Mesendoderm (in vitro differentiated cells): ENCODE measurements at regions not wholly inside any gene's neighbourhood (a gene's known extent, or its start where the extent isn't known, plus 50 kb on each side); places are given as distances from the start of the nearest gene placed in this dataset.

Experiments used
- DNase-seq: peaks from one replicate; pipeline ENCODE4 v3.0.0; 2013
- H2AK5ac ChIP-seq: 2 replicates; pipeline ENCODE4 v1.6.1; 2013; ENCODE audit warnings: low read length, inconsistent platforms
- H2BK120ac ChIP-seq: 2 replicates; pipeline ENCODE4 v1.6.1; 2013; ENCODE audit warnings: low read depth, mild to moderate bottlenecking, low read length, moderate library complexity, mixed read lengths
- H2BK15ac ChIP-seq: replicated peaks from 2 replicates; pipeline ENCODE4 v1.6.1; 2013; ENCODE audit warnings: low read depth, mild to moderate bottlenecking, moderate library complexity
- H2BK5ac ChIP-seq: 2 replicates; pipeline ENCODE4 v1.6.1; 2013; ENCODE audit warnings: low read length, inconsistent platforms
- H3K18ac ChIP-seq: 2 replicates; pipeline ENCODE4 v1.6.1; 2013; ENCODE audit warnings: mild to moderate bottlenecking, low read length, mixed read lengths
- H3K23ac ChIP-seq: one replicate; pipeline ENCODE4 v1.6.1; 2013; ENCODE audit warnings: low read length
- H3K27ac ChIP-seq: 2 replicates; pipeline ENCODE4 v1.5.1; 2013; ENCODE audit warnings: low read depth, mild to moderate bottlenecking, inconsistent platforms, low read length, moderate library complexity
- H3K27me3 ChIP-seq: 2 replicates; pipeline ENCODE4 v1.6.1; 2013; ENCODE audit warnings: low read length, control low read depth, mild to moderate bottlenecking, inconsistent platforms; ENCODE audit not compliant: insufficient read depth, poor library complexity
- H3K36me3 ChIP-seq: 2 replicates; pipeline ENCODE4 v1.6.1; 2013; ENCODE audit warnings: low read length, inconsistent platforms; ENCODE audit not compliant: control insufficient read depth, insufficient read depth
- H3K4ac ChIP-seq: one replicate; pipeline ENCODE4 v1.6.1; 2013; ENCODE audit warnings: low read depth, mild to moderate bottlenecking, low read length, moderate library complexity
- H3K4me1 ChIP-seq: 2 replicates; pipeline ENCODE4 v1.6.1; 2013; ENCODE audit warnings: low read depth, low read length, inconsistent platforms; ENCODE audit not compliant: control insufficient read depth
- H3K4me2 ChIP-seq: 2 replicates; pipeline ENCODE4 v1.6.1; 2013; ENCODE audit warnings: low read length
- H3K4me3 ChIP-seq: 2 replicates; pipeline ENCODE4 v1.5.1; 2013; ENCODE audit warnings: mild to moderate bottlenecking, low read length
- H3K56ac ChIP-seq: one replicate; pipeline ENCODE4 v1.6.1; 2013; ENCODE audit warnings: low read length
- H3K79me1 ChIP-seq: 2 replicates; pipeline ENCODE4 v1.6.1; 2013; ENCODE audit warnings: low read length, inconsistent platforms
- H3K79me2 ChIP-seq: 2 replicates; pipeline ENCODE4 v1.6.1; 2013; ENCODE audit warnings: mild to moderate bottlenecking, low read length; ENCODE audit not compliant: control insufficient read depth, insufficient read depth
- H3K9ac ChIP-seq: 2 replicates; pipeline ENCODE4 v1.6.1; 2013; ENCODE audit warnings: low read length, inconsistent platforms
- H4K5ac ChIP-seq: one replicate; pipeline ENCODE4 v1.6.1; 2013; ENCODE audit warnings: low read length
- H4K8ac ChIP-seq: one replicate; pipeline ENCODE4 v1.6.1; 2013; ENCODE audit warnings: low read depth, mild to moderate bottlenecking, control low read depth, low read length, moderate library complexity
- WGBS: extraction: QIAGEN DNeasy Blood & Tissue Kit; methylation state at CpG from one replicate; pipeline ENCODE4 v1.1.7; 2013; ENCODE audit warnings: low lambda C conversion rate, missing lambda C conversion rate; ENCODE audit not compliant: insufficient coverage; ENCODE audit errors: extremely low coverage; 5-methylcytosine and 5-hydroxymethylcytosine counted together

DNA sequence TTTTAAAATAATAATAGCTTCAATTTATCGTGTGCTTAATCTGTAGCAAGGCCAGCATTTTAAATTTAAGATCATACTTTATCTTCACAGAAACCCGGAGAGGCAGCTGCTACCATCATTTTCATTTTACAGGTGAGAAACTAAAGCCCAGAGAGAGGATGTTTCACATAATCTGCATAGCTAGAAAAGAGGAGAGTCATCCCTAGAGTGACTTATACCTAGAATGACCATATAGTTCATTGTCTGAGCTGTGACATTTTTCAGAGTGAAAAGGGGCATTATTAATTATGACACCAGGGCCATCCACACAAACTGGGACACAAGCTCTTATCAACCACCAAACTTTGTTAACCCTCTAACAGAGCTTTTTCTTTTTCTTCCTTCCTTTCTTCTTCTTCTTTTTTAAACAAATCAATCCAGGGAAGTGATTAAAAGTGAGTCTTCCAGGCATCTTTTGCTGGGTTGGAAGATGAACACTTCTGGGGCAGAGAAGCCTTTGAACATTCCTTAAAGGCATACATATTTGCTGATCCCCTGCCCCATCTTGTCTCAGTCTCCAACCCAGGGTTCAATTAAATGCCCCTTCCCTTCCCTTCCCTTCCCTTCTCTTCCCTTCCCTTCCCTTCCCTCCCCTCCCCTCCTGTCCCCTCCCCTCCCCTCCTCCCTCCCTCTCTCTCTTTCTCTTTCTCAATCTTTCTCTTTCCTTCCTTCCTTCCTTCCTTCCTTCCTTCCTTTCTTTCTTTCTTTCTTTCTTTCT, 272.5 kb upstream of the JAG1 start:
- no peak overlapping the region for H4K8ac ChIP-seq
- no peak overlapping the region for H3K4me3 ChIP-seq
- no peaks in the 10 kb centered on the region for H3K79me2 ChIP-seq
- H2BK15ac ChIP-seq = no peak overlapping the region
- no peaks in the 10 kb centered on the region for H3K36me3 ChIP-seq
- H3K23ac ChIP-seq = no peak overlapping the region
- H3K4ac ChIP-seq = no peak overlapping the region
- WGBS = no CpG with 5 or more reads among the region's 2 CpGs
- H3K79me1 ChIP-seq = no peaks in the 10 kb centered on the region
- H2BK120ac ChIP-seq = no peak overlapping the region
- no peak overlapping the region for H3K4me2 ChIP-seq
- no peak overlapping the region for H2BK5ac ChIP-seq
- H3K56ac ChIP-seq = no peak overlapping the region
- no peak overlapping the region for H2AK5ac ChIP-seq
- H4K5ac ChIP-seq = no peak overlapping the region
- H3K18ac ChIP-seq = no peak overlapping the region
- H3K27ac ChIP-seq = no peak overlapping the region
- H3K27me3 ChIP-seq = no peaks in the 10 kb centered on the region
- H3K9ac ChIP-seq = no peak overlapping the region
- DNase-seq = no peak
- H3K4me1 ChIP-seq = no peaks in the 10 kb centered on the region

DNA sequence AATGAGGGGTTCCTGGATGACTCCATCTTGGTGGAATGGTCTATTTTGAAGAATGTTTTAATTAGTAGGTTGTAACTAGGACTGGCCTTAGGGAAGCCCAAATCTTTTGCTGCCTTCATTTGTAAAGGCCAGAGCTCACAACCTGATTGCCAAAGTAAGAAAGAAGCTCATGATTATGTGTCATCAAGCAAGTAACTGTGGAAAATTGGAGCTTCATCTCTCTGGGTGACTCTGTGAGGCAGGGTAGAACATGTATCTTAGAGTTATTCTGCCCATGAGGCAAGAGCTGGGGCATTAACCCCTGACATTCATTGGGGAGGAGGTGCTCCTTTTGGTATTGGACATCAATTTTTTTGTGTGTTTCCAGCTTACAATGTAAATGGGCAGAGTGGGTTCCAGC, 273.9 kb upstream of the JAG1 start:
- Histone ChIP-seq H2BK5ac (no peak overlapping the region), H3K4ac (no peak overlapping the region), H3K36me3 (no peaks in the 10 kb centered on the region), H3K4me3 (no peak overlapping the region), H2BK120ac (no peak overlapping the region), H3K18ac (no peak overlapping the region), H3K27ac (no peak overlapping the region), H3K79me2 (no peaks in the 10 kb centered on the region), H3K79me1 (no peaks in the 10 kb centered on the region), H4K8ac (no peak overlapping the region), H3K4me2 (no peak overlapping the region), H3K9ac (no peak overlapping the region), H2BK15ac (no peak overlapping the region), H3K27me3 (no peaks in the 10 kb centered on the region), H4K5ac (no peak overlapping the region), H3K4me1 (no peaks in the 10 kb centered on the region), H3K23ac (no peak overlapping the region), H2AK5ac (no peak overlapping the region), H3K56ac (no peak overlapping the region)
- no peak for DNase-seq

DNA sequence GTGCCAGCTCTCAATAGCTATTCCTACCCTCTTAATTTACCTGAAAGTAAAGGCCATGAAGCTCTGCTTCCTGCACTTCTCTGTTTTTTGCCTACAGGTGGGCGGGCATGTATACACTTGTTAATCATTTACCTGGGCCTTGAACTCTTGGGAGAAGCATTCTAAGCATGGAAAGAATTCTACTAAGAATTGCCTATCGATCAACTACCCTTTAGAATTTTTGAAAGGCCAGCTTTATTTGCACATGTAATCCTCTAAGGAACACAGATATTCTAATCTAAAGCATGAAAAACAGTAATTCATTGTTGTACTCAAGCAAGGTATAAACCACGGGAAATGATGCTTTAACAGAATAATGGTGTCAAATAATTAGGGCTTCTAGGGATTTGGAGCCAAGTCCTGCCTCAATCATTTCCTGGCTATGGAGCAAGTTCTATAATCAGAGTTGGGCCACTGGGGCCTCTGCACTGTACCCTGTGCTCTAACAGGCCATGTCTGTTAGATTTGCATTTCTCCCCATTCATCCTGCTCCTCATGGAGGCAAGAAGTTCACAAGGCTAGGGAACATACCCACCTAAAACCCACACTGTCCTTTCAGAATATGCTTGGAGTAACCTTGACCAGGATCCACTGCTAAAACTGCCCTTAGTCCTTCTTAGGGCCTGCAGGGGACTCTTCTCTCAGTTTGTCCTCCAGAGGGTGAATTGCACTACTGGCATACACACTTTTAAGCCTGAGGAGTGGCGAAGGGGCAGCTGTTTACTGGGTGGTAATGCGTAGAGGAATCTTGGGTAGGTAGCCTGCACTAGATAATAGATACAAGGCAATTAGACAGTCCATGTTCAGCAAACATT, 276.4 kb upstream of the JAG1 start:
- H3K18ac ChIP-seq = no peak overlapping the region
- H3K9ac ChIP-seq = no peak overlapping the region
- no peaks in the 10 kb centered on the region for H3K27me3 ChIP-seq
- no peaks in the 10 kb centered on the region for H3K79me2 ChIP-seq
- no peak overlapping the region for H2BK5ac ChIP-seq
- H3K23ac ChIP-seq = no peak overlapping the region
- no peaks in the 10 kb centered on the region for H3K36me3 ChIP-seq
- H4K8ac ChIP-seq = no peak overlapping the region
- H4K5ac ChIP-seq = no peak overlapping the region
- H3K27ac ChIP-seq = no peak overlapping the region
- H3K56ac ChIP-seq = no peak overlapping the region
- no CpG with 5 or more reads among the region's 5 CpGs for WGBS
- H3K4me2 ChIP-seq = no peak overlapping the region
- H2AK5ac ChIP-seq = no peak overlapping the region
- no peak for DNase-seq
- H3K4ac ChIP-seq = no peak overlapping the region
- no peak overlapping the region for H3K4me3 ChIP-seq
- H2BK120ac ChIP-seq = no peak overlapping the region
- no peaks in the 10 kb centered on the region for H3K79me1 ChIP-seq
- H2BK15ac ChIP-seq = no peak overlapping the region
- H3K4me1 ChIP-seq = no peaks in the 10 kb centered on the region

DNA sequence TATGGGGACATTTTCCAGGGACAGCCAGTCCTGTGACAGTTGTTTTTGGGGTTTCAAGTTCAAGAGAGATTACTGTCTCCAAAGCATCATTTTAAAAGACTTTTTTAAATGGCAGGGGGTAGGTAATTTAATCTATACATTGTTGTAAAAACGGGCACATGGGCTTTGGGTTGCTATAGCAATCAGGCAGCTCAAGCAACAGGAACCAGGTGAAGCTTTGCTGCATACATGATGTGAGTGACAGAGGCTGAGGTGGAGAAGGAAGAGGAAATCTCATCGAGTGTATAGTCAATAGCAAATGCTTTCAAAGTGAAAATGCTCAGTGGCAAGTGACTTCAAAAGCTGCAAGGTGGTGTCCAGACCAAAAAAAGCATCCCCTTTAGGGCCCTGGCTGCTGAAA, 277.4 kb upstream of the JAG1 start:
- Histone ChIP-seq H3K79me1 (no peaks in the 10 kb centered on the region), H3K4me2 (no peak overlapping the region), H3K36me3 (no peaks in the 10 kb centered on the region), H2BK15ac (no peak overlapping the region), H4K5ac (no peak overlapping the region), H3K4me1 (no peaks in the 10 kb centered on the region), H3K9ac (no peak overlapping the region), H3K56ac (no peak overlapping the region), H3K27ac (no peak overlapping the region), H3K18ac (no peak overlapping the region), H2BK5ac (no peak overlapping the region), H3K4me3 (no peak overlapping the region), H2BK120ac (no peak overlapping the region), H2AK5ac (no peak overlapping the region), H3K4ac (no peak overlapping the region), H3K27me3 (no peaks in the 10 kb centered on the region), H3K79me2 (no peaks in the 10 kb centered on the region), H3K23ac (no peak overlapping the region), H4K8ac (no peak overlapping the region)
- DNase-seq = no peak
- WGBS = no CpG with 5 or more reads among the region's 2 CpGs

GRCh38 chr20:10951904-10952303, 278.1 kb upstream of the JAG1 start:
- H2AK5ac ChIP-seq = no peak overlapping the region
- no peak overlapping the region for H3K4ac ChIP-seq
- H3K36me3 ChIP-seq = no peaks in the 10 kb centered on the region
- no peak overlapping the region for H3K56ac ChIP-seq
- no peak overlapping the region for H3K27ac ChIP-seq
- no peak overlapping the region for H3K23ac ChIP-seq
- H3K79me2 ChIP-seq = no peaks in the 10 kb centered on the region
- no peak for DNase-seq
- no peaks in the 10 kb centered on the region for H3K79me1 ChIP-seq
- no peaks in the 10 kb centered on the region for H3K27me3 ChIP-seq
- no peak overlapping the region for H2BK5ac ChIP-seq
- H3K4me1 ChIP-seq = no peaks in the 10 kb centered on the region
- H3K9ac ChIP-seq = no peak overlapping the region
- no peak overlapping the region for H4K8ac ChIP-seq
- no peak overlapping the region for H3K18ac ChIP-seq
- H2BK15ac ChIP-seq = no peak overlapping the region
- no peak overlapping the region for H3K4me3 ChIP-seq
- WGBS = no CpG with 5 or more reads among the region's 1 CpG
- no peak overlapping the region for H3K4me2 ChIP-seq
- no peak overlapping the region for H2BK120ac ChIP-seq
- H4K5ac ChIP-seq = no peak overlapping the region
